CD14-positive monocyte (primary cell): ENCODE measurements at regions not wholly inside any gene's neighbourhood (a gene's known extent, or its start where the extent isn't known, plus 50 kb on each side); places are given as distances from the start of the nearest gene placed in this dataset.

Source experiments
- DNase-seq, 3 donors: peaks; one replicate each; pipeline ENCODE4 v3.0.0-alpha.2; 2011 to 2022
- H2AFZ ChIP-seq: 2 replicates; pipeline ENCODE4 v1.6.0; 2012; ENCODE audit warnings: mild to moderate bottlenecking, low read depth, low read length, inconsistent platforms; ENCODE audit not compliant: insufficient read depth, poor library complexity, severe bottlenecking
- H3K27ac ChIP-seq, 2 donors: 1 replicate in 1 of 2; 2 replicates in 1 of 2; pipeline ENCODE4 v1.5.1; 2012 to 2013; ENCODE audit warnings: low read length in 2 of 2, control low read depth in 1 of 2, inconsistent platforms in 1 of 2, low read depth in 1 of 2, mild to moderate bottlenecking in 1 of 2
- H3K27me3 ChIP-seq, 2 donors: one replicate each; pipeline versions ENCODE4 v1.6.0 to v1.6.1; 2011 to 2013; ENCODE audit warnings: low read length in 2 of 2; ENCODE audit not compliant: control insufficient read depth in 2 of 2, insufficient read depth in 2 of 2
- H3K36me3 ChIP-seq, 2 donors: replicated peaks in 1 of 2; 1 replicate in 1 of 2; 2 replicates in 1 of 2; pipeline versions ENCODE4 v1.5.1 to v1.6.1; 2012 to 2013; ENCODE audit warnings: low read length in 2 of 2, control low read depth in 1 of 2, inconsistent platforms in 1 of 2, mild to moderate bottlenecking in 1 of 2; ENCODE audit not compliant: insufficient read depth in 2 of 2, control insufficient read depth in 1 of 2
- H3K4me1 ChIP-seq, 2 donors: 1 replicate in 1 of 2; 2 replicates in 1 of 2; pipeline versions ENCODE4 v1.5.1 to v1.6.1; 2012 to 2013; ENCODE audit warnings: low read length in 2 of 2, control low read depth in 1 of 2, inconsistent platforms in 1 of 2, mild to moderate bottlenecking in 1 of 2, moderate library complexity in 1 of 2; ENCODE audit not compliant: insufficient read depth in 2 of 2, control insufficient read depth in 1 of 2
- H3K4me2 ChIP-seq: replicated peaks from 2 replicates; pipeline ENCODE3; 2012; ENCODE audit warnings: low read length, moderate library complexity, mild to moderate bottlenecking; ENCODE audit not compliant: poor library complexity, severe bottlenecking; ENCODE audit errors: extremely low read depth
- H3K4me3 ChIP-seq, 3 experiments: fragments of 200-600 bp in 1 of 3; sonication (generic) in 1 of 3; replicated peaks in 1 of 3; 1 replicate in 2 of 3; 2 replicates in 1 of 3; pipeline ENCODE4 v1.5.1; 2011 to 2013; ENCODE audit warnings: low read length in 3 of 3, mild to moderate bottlenecking in 3 of 3, control low read depth in 2 of 3, low read depth in 2 of 3, inconsistent platforms in 1 of 3, moderate library complexity in 1 of 3
- H3K79me2 ChIP-seq: 2 replicates; pipeline ENCODE4 v1.6.0; 2012; ENCODE audit warnings: mild to moderate bottlenecking, control low read depth, inconsistent platforms, low read length, moderate library complexity; ENCODE audit not compliant: insufficient read depth
- H3K9ac ChIP-seq: 2 replicates; pipeline ENCODE4 v1.6.0; 2017; ENCODE audit warnings: low read length, mild to moderate bottlenecking; ENCODE audit not compliant: insufficient read depth, poor library complexity, severe bottlenecking
- H3K9me3 ChIP-seq, 2 donors: replicated peaks in 1 of 2; 1 replicate in 1 of 2; 2 replicates in 1 of 2; pipeline versions ENCODE4 v1.5.1 to v1.6.1; 2012 to 2013; ENCODE audit warnings: low read length in 2 of 2, control low read depth in 1 of 2; ENCODE audit not compliant: control insufficient read depth in 1 of 2, insufficient read depth in 1 of 2
- H4K20me1 ChIP-seq: 2 replicates; pipeline ENCODE4 v1.6.0; 2012; ENCODE audit warnings: mild to moderate bottlenecking, low read length, control low read depth, moderate library complexity; ENCODE audit not compliant: insufficient read depth
- H3K27ac Mint-ChIP-seq, 7 donors: one replicate each; pipeline ENCODE4 v1.8.0; 2020; ENCODE audit warnings: mild to moderate bottlenecking in 7 of 7, mixed read lengths in 7 of 7, moderate library complexity in 6 of 7, inconsistent platforms in 2 of 7
- H3K27me3 Mint-ChIP-seq, 3 donors: one replicate each; pipeline ENCODE4 v1.8.0; 2021 to 2022; ENCODE audit warnings: low read depth in 3 of 3, mild to moderate bottlenecking in 3 of 3, mixed read lengths in 3 of 3, moderate library complexity in 3 of 3, inconsistent platforms in 1 of 3
- H3K36me3 Mint-ChIP-seq, 2 donors: one replicate each; pipeline ENCODE4 v1.8.0; 2020; ENCODE audit warnings: mixed read lengths in 2 of 2, inconsistent platforms in 1 of 2, mild to moderate bottlenecking in 1 of 2
- H3K4me1 Mint-ChIP-seq: one replicate; pipeline ENCODE4 v1.8.0; 2020; ENCODE audit warnings: mild to moderate bottlenecking, mixed read lengths
- H3K4me3 Mint-ChIP-seq, 2 donors: one replicate each; pipeline ENCODE4 v1.8.0; 2020; ENCODE audit warnings: mild to moderate bottlenecking in 2 of 2, mixed read lengths in 2 of 2, moderate library complexity in 1 of 2
- H3K9me3 Mint-ChIP-seq, 7 donors: one replicate each; pipeline ENCODE4 v1.8.0; 2020 to 2022; ENCODE audit warnings: mixed read lengths in 7 of 7, mild to moderate bottlenecking in 6 of 7, moderate library complexity in 6 of 7, inconsistent platforms in 2 of 7
- CTCF ChIP-seq: fragments of 200-600 bp; IDR thresholded peaks from one replicate; pipeline ENCODE4 v1.8.0; 2022; ENCODE audit warnings: antibody characterized with exemption, mild to moderate bottlenecking
- WGBS: methylation state at CpG from one replicate; pipeline ENCODE4 v1.1.5; 2013; ENCODE audit warnings: missing lambda C conversion rate; ENCODE audit not compliant: insufficient coverage; 5-methylcytosine and 5-hydroxymethylcytosine counted together
- intact Hi-C, 2 donors: fragments of 100-400 bp; cut with micrococcal nuclease; formaldehyde crosslinking; loops; one replicate each; pipeline versions ENCODE4 v1.15.0 to v1.15.1; 2023

- no peak overlapping the region for H3K27ac ChIP-seq
- H3K4me2 ChIP-seq: no peak overlapping the region
- no peaks in the 10 kb centered on the region for H4K20me1 ChIP-seq
- TF ChIP-seq CTCF: no peak
- no peak overlapping the region for H3K9ac ChIP-seq
- no peak overlapping the region for H3K4me3 ChIP-seq
- no peaks in the 10 kb centered on the region for H3K79me2 ChIP-seq
- DNase-seq: no peak
- no peaks in the 10 kb centered on the region for H3K4me1 Mint-ChIP-seq
- no peaks in the 10 kb centered on the region for H3K27me3 ChIP-seq
- H3K36me3 Mint-ChIP-seq: no peaks in the 10 kb centered on the region
- no CpG with 5 or more reads among the region's 5 CpGs for WGBS
- H3K4me3 Mint-ChIP-seq: no peak overlapping the region
- intact Hi-C loops: no loop called here
- no peak overlapping the region for H2AFZ ChIP-seq
- no peak overlapping the region for H3K27ac Mint-ChIP-seq
- no peaks in the 10 kb centered on the region for H3K4me1 ChIP-seq
- peaks cover 0 to 2% (median 2%) of the 10 kb centered on the region in 3 donors for H3K27me3 Mint-ChIP-seq
- no peaks in the 10 kb centered on the region for H3K36me3 ChIP-seq
- peaks cover 0 to 4% of the 10 kb centered on the region in 2 donors for H3K9me3 ChIP-seq
- peaks cover 0 to 8% (median 2%) of the 10 kb centered on the region in 7 donors for H3K9me3 Mint-ChIP-seq
Measured at GRCh38 chr6:50905297-50905696, 86.6 kb downstream of the TFAP2B start.

- H3K4me1 Mint-ChIP-seq: no peaks in the 10 kb centered on the region
- Histone ChIP-seq H3K4me2 (no peak overlapping the region), H3K9ac (no peak overlapping the region), H3K9me3 (peaks cover 0 to 4% of the 10 kb centered on the region in 2 donors), H3K36me3 (no peaks in the 10 kb centered on the region), H4K20me1 (no peaks in the 10 kb centered on the region), H3K27ac (no peak overlapping the region), H3K4me1 (no peaks in the 10 kb centered on the region), H2AFZ (no peak overlapping the region), H3K4me3 (no peak overlapping the region), H3K79me2 (no peaks in the 10 kb centered on the region), H3K27me3 (no peaks in the 10 kb centered on the region)
- no peak for DNase-seq
- H3K4me3 Mint-ChIP-seq: no peak overlapping the region
- no peak for TF ChIP-seq CTCF
- H3K36me3 Mint-ChIP-seq: no peaks in the 10 kb centered on the region
- H3K27ac Mint-ChIP-seq: no peak overlapping the region
- H3K27me3 Mint-ChIP-seq: peaks cover 0 to 2% (median 2%) of the 10 kb centered on the region in 3 donors
- H3K9me3 Mint-ChIP-seq: peaks cover 0 to 8% (median 2%) of the 10 kb centered on the region in 7 donors
- intact Hi-C loops: no loop called here
Measured at GRCh38 chr6:50907565-50907964, 88.9 kb downstream of the TFAP2B start.
